OCI-LY7 (cell line): ENCODE measurements at regions not wholly inside any gene's neighbourhood (a gene's known extent, or its start where the extent isn't known, plus 50 kb on each side); places are given as distances from the start of the nearest gene placed in this dataset.

Source experiments
- CTCF ChIP-seq: fragments of 200-600 bp; sonication (generic); conservative IDR thresholded peaks from 2 replicates; pipeline ENCODE4 v1.5.1; 2014; ENCODE audit warnings: mild to moderate bottlenecking, antibody characterized with exemption, low read length, moderate library complexity, mixed read lengths
- EZH2phosphoT487 ChIP-seq: fragments of 200-600 bp; sonication (generic); IDR thresholded peaks from 2 replicates; pipeline ENCODE4 v1.6.1; 2018; ENCODE audit warnings: low read depth, borderline replicate concordance, mild to moderate bottlenecking, mixed run types, antibody characterized with exemption, low read length, moderate library complexity, mixed read lengths

- TF ChIP-seq CTCF (no peak), EZH2phosphoT487 (no peak)
Observed at GRCh38 chr5:114678778-114679177, 316.9 kb downstream of the KCNN2 start.
